Gastroesophageal sphincter (tissue), 3 donors: ENCODE measurements at regions not wholly inside any gene's neighbourhood (a gene's known extent, or its start where the extent isn't known, plus 50 kb on each side); places are given as distances from the start of the nearest gene placed in this dataset.
"Not testable (repeated sequence)": the region's sequence is repeated elsewhere in the genome, so short reads cannot be mapped to it uniquely, and the experiment has no call there.

ENCODE experiments used
- CTCF ChIP-seq, 4 experiments: fragments of 200-600 bp in 2 of 4; fragments of 450-650 bp in 2 of 4; sonication (generic) in 1 of 4; IDR thresholded peaks; one replicate each; pipeline ENCODE4 v1.5.1; 2017 to 2019; ENCODE audit warnings: antibody characterized with exemption in 4 of 4, mild to moderate bottlenecking in 2 of 4, moderate library complexity in 2 of 4
- POLR2A ChIP-seq, 2 donors: fragments of 450-650 bp; IDR thresholded peaks; one replicate each; pipeline ENCODE4 v1.6.1; 2017; ENCODE audit warnings: antibody characterized with exemption in 2 of 2, mild to moderate bottlenecking in 2 of 2, moderate library complexity in 1 of 2
- POLR2AphosphoS5 ChIP-seq: sonication (generic); formaldehyde crosslinking; IDR thresholded peaks from one replicate; pipeline ENCODE4 v1.6.1; 2017; ENCODE audit warnings: antibody characterized with exemption

GRCh38 chr20:26181364-26181763, 484.7 kb upstream of the ZNF337 start:
- not testable (repeated sequence) for TF ChIP-seq CTCF (IDR thresholded peaks at IDR 0.05); POLR2A (IDR thresholded peaks at IDR 0.05); POLR2AphosphoS5
